ENCODE measurements at regions not wholly inside any gene's neighbourhood (a gene's known extent, or its start where the extent isn't known, plus 50 kb on each side); places are given as distances from the start of the nearest gene placed in this dataset.

- no peak overlapping the region for H3K4me3 ChIP-seq (replicated peaks; ENCODE audit: low read depth, low read length)
- TF ChIP-seq CTCF (IDR thresholded peaks at IDR 0.05; ENCODE audit: low read depth, low read length, missing control alignments), result no peak
- no peak for DNase-seq (ENCODE audit: extremely low read depth, low read depth)
These were observed 162.9 kb downstream of the FAM170A start for GRCh38 chr5:119792161-119792799.

- no peak overlapping the region for H3K4me3 ChIP-seq (replicated peaks; ENCODE audit: low read depth, low read length)
- DNase-seq (ENCODE audit: extremely low read depth, low read depth), result peak; percentile 1
- no peak for TF ChIP-seq CTCF (IDR thresholded peaks at IDR 0.05; ENCODE audit: low read depth, low read length, missing control alignments)
These were observed 166.4 kb downstream of the FAM170A start for GRCh38 chr5:119795768-119796167.

- no peak for TF ChIP-seq CTCF (IDR thresholded peaks at IDR 0.05; ENCODE audit: low read depth, low read length, missing control alignments)
- no peak overlapping the region for H3K4me3 ChIP-seq (replicated peaks; ENCODE audit: low read depth, low read length)
- no peak for DNase-seq (ENCODE audit: extremely low read depth, low read depth)
These were observed 172.2 kb downstream of the FAM170A start for GRCh38 chr5:119801570-119801969.

GRCh38 chr5:119808024-119808423, 178.7 kb downstream of the FAM170A start:
- no peak for TF ChIP-seq CTCF (IDR thresholded peaks at IDR 0.05; ENCODE audit: low read depth, low read length, missing control alignments)
- H3K4me3 ChIP-seq (replicated peaks; ENCODE audit: low read depth, low read length), result no peak overlapping the region
- no peak for DNase-seq (ENCODE audit: extremely low read depth, low read depth)

GRCh38 chr5:119808474-119808873, 179.1 kb downstream of the FAM170A start:
- TF ChIP-seq CTCF (IDR thresholded peaks at IDR 0.05; ENCODE audit: low read depth, low read length, missing control alignments), result no peak
- no peak for DNase-seq (ENCODE audit: extremely low read depth, low read depth)
- H3K4me3 ChIP-seq (replicated peaks; ENCODE audit: low read depth, low read length), result no peak overlapping the region

- no peak for TF ChIP-seq CTCF (IDR thresholded peaks at IDR 0.05; ENCODE audit: low read depth, low read length, missing control alignments)
- no peak for DNase-seq (ENCODE audit: extremely low read depth, low read depth)
- no peak overlapping the region for H3K4me3 ChIP-seq (replicated peaks; ENCODE audit: low read depth, low read length)
These were observed 180.9 kb downstream of the FAM170A start for GRCh38 chr5:119810217-119810616.

- H3K4me3 ChIP-seq (replicated peaks; ENCODE audit: low read depth, low read length), result no peak overlapping the region
- no peak for TF ChIP-seq CTCF (IDR thresholded peaks at IDR 0.05; ENCODE audit: low read depth, low read length, missing control alignments)
- DNase-seq (ENCODE audit: extremely low read depth, low read depth), result no peak
These were observed 182.1 kb downstream of the FAM170A start for GRCh38 chr5:119811458-119811857.

All from HFF-Myc (cell line).